Amniotic stem cell (primary cell): ENCODE measurements at regions not wholly inside any gene's neighbourhood (a gene's known extent, or its start where the extent isn't known, plus 50 kb on each side); places are given as distances from the start of the nearest gene placed in this dataset.
"Not testable (repeated sequence)": the region's sequence is repeated elsewhere in the genome, so short reads cannot be mapped to it uniquely, and the experiment has no call there.

Experiments
- DNase-seq: peaks from one replicate; lab custom pipeline; 2025; lab: John Stamatoyannopoulos, UW

DNA sequence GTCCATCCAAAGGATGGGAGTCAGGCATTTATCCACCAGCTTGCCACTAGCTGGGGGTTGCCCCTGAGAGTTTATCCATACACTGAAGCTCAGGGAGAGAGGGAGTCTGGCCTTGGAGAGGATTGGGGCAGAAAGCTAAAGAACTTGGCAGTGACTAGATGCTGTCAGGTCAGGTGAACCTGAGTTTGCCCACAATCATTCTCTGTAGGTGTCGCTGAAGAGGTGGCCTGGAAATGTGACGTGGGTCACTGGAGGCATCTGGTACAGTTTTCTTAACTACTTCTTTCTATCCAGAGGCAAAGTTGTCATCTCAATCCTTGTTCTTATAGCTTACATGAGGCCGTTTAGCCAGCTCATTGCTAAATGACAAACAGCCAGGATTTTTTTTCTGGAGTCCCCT lies 298.0 kb upstream of the CTNNB1 start:
- no peak for DNase-seq

DNA sequence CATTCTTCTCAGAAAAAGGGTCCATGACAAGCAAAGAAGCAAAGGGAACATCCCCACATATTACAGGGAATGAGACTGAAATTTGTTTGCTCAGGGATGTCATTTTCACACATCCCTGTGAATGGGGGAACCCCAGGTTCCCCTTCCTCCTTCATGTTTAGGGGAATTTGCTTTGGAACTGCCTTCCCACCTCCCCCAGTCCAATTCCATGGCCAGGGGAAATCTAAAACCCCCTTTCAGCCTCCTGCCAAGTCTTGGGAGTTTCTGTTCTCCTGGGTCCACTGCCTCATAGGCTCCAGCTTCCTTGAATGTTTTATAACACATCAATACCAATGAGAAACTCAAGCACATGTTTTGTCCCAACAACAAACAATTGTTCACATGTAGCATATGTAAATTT lies 297.5 kb upstream of the CTNNB1 start:
- DNase-seq: no peak

DNA sequence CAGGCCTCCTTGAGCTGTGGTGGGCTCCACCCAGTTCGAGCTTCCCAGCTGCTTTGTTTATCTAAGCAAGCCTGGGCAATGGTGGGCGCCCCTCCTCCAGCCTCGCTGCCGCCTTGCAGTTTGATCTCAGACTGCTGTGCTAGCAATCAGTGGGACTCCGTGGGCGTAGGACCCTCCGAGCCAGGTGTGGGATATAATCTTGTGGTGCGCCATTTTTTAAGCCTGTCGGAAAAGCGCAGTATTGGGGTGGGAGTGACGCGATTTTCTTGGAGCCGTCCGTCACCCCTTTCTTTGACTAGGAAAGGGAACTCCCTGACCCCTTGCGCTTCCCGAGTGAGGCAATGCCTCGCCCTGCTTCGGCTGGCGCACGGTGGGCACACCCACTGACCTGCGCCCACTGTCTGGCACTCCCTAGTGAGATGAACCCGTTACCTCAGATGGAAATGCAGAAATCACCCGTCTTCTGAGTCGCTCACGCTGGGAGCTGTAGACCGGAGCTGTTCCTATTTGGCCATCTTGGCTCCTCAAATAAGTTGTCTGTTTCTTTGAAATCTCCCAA lies 291.3 kb upstream of the CTNNB1 start:
- not testable (repeated sequence) for DNase-seq

- DNase-seq: no peak
These were observed 290.7 kb upstream of the CTNNB1 start for GRCh38 chr3:40908612-40909011.

DNA sequence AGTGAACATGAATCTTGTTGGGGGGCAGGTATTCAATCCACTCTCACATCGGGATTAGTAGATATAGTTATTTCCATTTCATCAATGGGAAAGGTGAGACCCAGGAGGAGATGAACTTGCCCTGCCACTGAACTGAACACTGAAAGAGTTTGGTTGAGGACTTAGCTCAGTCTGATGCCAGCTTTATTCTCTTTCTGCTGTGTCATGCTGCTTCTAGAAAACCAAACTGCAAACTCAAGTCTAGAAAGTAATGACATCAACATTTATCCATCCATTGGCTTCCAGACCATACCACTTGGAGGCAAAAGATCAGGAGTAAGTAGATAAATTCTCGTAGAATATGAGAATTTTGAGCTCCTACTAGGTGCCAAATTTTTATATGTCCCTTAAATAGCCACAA lies 288.0 kb upstream of the CTNNB1 start:
- DNase-seq: no peak

- no peak for DNase-seq
These were observed 287.4 kb upstream of the CTNNB1 start for GRCh38 chr3:40911928-40912327.

- no peak for DNase-seq
These were observed 286.8 kb upstream of the CTNNB1 start for GRCh38 chr3:40912461-40912860.

- DNase-seq: no peak
These were observed 286.1 kb upstream of the CTNNB1 start for GRCh38 chr3:40913192-40913591.

DNA sequence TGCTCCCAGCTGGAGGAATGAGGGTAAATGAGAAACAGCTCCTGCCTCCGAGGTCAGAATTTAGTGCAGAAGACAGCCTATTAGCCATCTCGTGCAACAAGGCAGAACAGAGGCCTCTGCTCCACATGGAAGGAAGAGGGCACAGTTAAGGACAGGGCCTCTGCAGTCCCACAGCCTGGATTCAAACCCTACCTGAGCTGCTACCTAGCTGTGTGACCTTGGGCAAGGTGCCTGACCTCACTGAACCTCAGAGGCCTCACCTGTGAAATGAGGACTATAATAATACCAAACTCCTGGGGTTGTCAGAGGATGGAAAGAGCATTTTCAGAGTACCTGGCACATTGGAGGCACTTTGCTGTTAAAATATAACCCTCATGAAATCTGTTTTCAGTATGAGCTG lies 285.7 kb upstream of the CTNNB1 start:
- DNase-seq: no peak

DNA sequence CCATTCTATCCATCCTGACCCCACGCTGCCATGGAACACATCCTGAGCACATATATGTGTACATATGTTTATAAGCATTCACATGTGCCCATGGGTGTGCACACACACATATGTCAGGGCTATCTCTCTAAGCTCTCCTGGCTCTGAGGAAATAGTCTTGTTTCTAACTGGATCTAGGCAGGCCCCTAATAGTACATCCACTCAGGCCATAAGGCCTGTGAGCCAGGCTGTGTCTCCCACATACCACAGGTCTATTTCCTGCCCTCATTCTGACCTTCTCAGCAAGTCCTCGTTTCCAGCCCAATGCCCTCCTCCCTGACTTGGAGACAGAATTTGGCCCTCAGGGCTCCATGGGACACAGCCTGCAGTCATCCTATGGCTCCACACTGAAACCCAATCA lies 284.8 kb upstream of the CTNNB1 start:
- no peak for DNase-seq

- no peak for DNase-seq
These were observed 283.9 kb upstream of the CTNNB1 start for GRCh38 chr3:40915346-40915865.

GRCh38 chr3:40920041-40920440 lies 279.3 kb upstream of the CTNNB1 start:
- DNase-seq: no peak

DNA sequence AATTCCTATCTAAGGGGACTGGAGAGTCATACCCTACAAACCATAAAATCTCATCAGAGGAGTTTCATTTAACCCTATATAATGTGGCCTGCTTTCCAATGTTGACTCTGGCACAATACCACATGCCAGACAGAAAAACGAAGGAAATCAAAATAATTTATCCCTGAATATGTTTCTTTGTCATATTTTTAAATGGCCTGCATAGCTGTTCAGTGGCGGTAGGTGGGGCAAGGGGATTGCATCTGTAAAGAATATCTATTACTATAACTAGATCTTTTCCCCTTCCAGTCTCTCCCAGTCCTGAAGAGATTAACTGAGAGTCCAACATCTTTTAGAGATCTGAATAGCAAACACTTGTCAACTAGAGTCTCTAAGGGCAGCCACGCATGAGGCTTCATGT lies 278.1 kb upstream of the CTNNB1 start:
- DNase-seq: no peak

DNA sequence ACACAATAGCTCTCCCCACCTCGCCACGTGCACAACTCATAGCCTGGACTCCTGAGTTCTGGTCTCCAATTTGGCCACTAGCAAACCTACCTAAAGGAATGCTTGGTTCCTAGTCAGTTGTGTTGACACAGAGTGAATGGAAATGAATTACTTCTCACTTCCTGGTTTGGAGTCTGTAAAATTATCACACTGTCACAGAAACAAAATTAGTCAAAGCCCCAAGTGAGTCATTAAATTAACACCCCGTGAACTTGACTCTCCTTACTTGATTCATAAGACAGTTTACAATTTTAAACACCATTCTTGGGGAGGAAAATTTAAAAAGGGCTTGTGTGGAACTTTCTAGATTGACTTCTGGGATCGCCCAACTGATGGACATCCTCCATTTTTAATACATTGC lies 276.2 kb upstream of the CTNNB1 start:
- no peak for DNase-seq

DNA sequence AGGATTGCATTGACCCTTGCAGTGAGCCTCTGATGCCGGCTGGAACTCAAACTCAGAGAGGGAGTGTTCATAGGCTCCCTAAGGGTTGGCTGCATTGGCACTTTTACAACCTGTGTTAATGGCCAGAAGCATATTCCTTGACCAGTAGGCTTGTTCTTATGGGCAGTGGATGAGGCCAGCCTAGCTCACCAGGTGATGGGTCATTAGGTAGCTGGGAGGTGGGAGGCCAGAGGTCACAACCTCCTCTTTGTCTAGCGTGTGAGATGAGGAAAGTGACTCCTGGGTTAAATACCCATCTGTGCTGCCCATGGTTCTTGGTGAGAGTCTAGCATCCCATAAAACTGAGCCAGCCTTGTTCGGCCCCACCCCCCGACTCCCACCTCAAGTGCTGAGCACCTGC lies 275.7 kb upstream of the CTNNB1 start:
- DNase-seq: no peak

DNA sequence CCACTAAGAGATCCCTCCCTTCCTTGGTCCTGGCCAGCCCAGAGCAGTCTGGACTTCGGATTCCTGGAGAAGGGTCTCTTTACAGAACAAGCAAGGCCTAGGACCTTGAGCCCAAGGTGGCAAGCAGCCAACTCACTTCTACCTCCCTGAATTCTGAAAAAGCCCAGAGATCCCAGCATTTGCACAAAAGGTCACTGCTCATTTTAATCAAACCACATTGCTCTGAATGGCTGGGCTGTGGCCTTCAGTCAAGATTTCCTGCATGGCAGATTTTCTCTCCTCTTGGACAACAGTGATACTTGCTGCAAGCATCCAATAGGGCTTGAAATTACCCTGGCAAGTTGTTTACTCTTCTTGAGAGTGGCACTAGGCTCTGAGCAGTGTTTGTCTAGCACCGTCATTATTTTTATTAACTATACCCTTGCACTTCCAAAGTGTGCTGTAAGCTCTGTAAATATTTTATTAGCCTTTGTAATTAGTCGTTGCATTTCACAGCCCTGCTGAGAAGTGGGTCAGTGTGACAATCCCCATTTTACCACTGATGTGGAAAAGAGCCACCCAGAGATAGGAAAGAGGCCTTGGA lies 274.7 kb upstream of the CTNNB1 start:
- DNase-seq: no peak

- no peak for DNase-seq
These were observed 274.1 kb upstream of the CTNNB1 start for GRCh38 chr3:40925231-40925630.

DNA sequence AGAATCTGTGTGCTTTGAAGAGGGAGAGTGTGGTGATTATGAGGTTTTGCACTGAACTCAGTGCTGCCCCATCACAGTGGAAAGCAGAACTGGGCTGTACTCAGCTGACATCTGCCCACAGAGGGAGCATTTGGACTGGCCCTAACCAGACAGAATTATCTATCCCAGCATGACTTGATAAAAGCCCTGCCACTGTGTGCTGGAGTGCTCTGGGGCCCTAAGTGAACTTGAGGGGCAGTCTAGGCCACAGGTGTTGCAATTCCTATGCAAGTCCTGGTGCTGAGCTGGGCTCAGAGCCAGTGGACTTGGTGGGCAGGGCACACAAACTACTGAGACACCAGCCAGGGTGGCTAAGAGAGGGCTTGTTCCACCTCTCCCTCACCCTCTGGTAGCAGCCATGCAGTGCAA lies 269.2 kb upstream of the CTNNB1 start:
- DNase-seq: no peak

DNA sequence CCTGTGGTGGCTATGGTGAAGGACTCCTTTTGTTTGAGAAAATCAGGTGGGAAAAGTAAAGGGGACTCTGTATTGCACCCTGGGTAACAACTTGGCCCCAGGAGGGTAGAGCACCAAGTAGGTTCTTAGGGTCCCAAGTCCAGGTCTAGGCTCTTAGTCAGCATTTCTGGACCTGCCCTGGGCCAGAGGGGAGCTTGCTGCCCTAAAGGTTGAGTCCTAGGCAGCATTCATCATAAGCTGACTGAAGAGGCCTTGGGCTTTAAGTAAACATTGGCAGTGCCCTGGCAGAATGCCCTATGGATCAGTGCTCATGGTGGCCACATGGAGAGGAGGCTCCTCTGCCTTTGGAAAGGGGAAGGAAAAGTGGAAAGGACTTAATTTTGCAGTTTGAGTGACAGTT lies 268.5 kb upstream of the CTNNB1 start:
- DNase-seq: no peak

GRCh38 chr3:40938591-40938990 lies 260.7 kb upstream of the CTNNB1 start:
- no peak for DNase-seq

- DNase-seq: no peak
These were observed 260.1 kb upstream of the CTNNB1 start for GRCh38 chr3:40939030-40939740.

DNA sequence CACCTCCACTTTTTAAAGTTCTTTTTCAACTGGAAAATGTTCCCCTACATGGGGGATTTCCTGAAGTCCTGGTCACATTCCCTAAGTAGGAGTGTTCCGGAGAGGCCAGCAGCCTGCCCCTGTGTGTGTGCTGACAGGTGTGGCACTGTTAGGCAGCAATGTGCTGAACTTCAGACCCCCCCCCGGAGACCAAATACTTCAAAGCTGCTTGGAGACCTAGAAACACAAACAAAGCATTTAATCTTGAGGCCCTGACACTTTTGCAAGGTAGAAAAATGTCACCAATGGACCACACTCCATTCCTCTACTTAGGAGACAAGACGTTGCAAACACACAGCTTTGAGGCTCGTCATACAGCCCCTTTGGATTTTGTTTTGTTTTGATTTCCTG lies 259.6 kb upstream of the CTNNB1 start:
- no peak for DNase-seq

DNA sequence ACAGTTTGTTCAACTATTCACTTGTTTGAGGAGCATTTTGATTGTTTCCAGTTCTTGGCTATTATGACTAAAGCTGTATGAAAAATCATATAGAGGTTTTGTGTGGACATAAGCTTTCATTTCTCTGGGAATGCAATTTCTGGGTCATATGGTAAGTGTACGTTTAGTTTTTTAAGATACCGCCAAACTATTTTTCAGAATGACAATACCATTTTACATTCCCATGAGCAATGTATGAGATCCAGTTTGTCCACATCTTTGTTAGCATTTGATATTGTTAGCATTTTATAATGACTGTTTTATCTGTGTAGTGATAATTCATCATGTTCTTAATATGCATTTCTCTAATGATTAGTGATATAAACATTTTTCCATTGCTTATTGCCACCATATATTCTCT lies 258.7 kb upstream of the CTNNB1 start:
- DNase-seq: no peak

GRCh38 chr3:40947022-40947421 lies 252.3 kb upstream of the CTNNB1 start:
- DNase-seq: not testable (repeated sequence)
